ELR (cell line): ENCODE measurements at regions not wholly inside any gene's neighbourhood (a gene's known extent, or its start where the extent isn't known, plus 50 kb on each side); places are given as distances from the start of the nearest gene placed in this dataset.
"Not testable (repeated sequence)": the region's sequence is repeated elsewhere in the genome, so short reads cannot be mapped to it uniquely, and the experiment has no call there.

ENCODE experiments used
- DNase-seq: peaks from one replicate; pipeline ENCODE4 v3.0.0-alpha.2; 2015; ENCODE audit warnings: low read depth

- DNase-seq = not testable (repeated sequence)
Measured at GRCh38 chr20:5452691-5453090, 135.9 kb upstream of the PROKR2 start.

- DNase-seq = not testable (repeated sequence)
Measured at GRCh38 chr20:5452286-5452685, 135.5 kb upstream of the PROKR2 start.

GRCh38 chr20:5451643-5452210, 135.0 kb upstream of the PROKR2 start:
- no peak for DNase-seq

GRCh38 chr20:5448449-5449118, 131.8 kb upstream of the PROKR2 start:
- peak; percentile 55 for DNase-seq

DNA sequence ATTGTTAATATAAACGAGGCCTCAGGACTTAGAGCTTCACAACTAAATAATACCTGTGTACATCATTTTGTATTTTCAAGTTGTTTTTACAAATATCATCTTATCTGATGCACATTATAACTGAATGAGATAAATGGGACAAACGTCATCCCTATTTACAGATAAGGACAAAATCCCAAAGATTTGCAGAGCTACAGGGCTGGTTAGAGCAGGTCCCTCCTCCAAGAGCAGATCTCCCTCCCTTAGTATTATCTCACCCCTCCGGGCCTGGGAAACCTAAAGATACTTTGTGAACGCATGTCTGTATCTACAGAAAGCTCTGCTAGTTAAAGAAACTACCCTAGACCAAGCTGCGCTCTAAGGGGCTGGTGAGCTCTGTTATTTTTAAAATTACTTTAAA, 130.4 kb upstream of the PROKR2 start:
- no peak for DNase-seq

- no peak for DNase-seq
Measured at GRCh38 chr20:5445611-5446010, 128.9 kb upstream of the PROKR2 start.

DNA sequence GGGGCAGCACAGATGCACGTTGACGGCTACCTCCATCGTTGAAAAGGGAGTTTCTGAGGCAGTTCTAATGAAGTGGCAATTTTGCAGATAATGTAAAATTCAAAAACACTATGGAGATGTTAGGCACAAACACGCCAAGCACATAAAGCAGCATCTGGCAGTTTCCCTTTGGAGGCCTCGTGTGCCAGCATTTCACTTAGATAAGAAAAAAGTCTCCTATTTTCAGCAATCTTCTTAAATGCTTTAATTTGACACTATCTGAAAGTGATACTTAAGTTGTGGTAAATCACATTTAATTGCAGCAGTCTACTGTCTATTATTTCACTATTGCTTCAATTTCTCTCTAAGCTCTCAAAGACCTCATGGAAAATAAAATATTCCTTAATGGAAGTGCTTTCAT, 125.3 kb upstream of the PROKR2 start:
- no peak for DNase-seq

DNA sequence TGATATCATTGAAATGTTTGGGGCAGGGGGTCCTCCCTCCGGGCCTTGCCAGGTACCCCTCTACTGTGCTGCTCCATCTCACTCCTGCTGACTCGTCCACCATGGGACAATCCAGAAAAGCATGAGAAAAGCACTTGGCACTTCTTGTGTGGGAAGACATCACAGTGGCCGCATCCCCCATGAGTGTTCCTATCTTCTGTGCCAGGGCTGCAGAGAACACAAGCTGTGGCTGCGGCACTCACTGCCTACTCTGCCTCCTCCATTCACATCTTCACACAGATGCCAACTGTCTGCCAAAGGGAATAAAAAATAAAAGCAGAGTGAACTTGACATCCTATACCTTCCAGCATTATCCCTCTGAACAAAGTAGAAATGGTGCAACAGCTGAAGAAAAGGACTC, 117.4 kb upstream of the PROKR2 start:
- DNase-seq = no peak

DNA sequence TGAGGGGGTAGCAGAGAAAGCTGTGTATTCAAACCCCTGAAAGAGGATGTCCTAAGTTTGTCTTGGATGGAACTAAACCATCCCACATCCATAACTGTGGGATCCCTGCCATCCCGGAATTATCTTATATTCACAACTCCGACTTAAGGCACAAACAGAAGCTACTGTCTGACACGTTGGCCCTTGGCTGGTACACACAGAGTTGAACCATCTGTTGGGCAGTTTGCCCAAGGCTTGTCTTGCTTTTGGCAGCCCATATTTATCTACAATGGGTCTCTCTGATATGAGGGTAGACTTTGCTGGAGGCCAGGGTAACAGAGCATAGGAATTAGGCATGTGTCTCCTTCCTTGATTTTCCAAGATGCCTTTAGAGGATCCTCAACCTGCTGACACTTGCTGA, 116.6 kb upstream of the PROKR2 start:
- no peak for DNase-seq

GRCh38 chr20:5432030-5432429, 115.3 kb upstream of the PROKR2 start:
- no peak for DNase-seq

- DNase-seq = no peak
Measured at GRCh38 chr20:5430670-5431069, 113.9 kb upstream of the PROKR2 start.

DNA sequence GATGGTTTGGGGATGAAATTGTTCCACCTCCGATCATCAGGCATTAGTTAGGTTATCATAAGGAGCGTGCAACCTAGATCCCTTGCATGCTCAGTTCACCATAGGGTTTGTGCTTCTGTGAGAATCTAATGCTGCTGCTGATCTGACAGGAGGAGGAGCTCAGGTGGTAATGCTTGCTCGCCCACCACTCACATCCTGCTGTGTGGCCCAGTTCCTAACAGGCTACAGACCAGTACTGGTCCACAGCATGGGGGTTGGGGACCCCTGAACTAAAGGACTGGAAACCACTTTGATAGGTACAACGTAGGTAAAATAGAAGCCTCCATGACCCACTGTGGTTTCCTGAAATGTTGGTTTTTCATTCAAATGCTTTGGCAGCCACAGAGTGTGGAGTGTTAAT, 109.3 kb upstream of the PROKR2 start:
- DNase-seq = no peak

DNA sequence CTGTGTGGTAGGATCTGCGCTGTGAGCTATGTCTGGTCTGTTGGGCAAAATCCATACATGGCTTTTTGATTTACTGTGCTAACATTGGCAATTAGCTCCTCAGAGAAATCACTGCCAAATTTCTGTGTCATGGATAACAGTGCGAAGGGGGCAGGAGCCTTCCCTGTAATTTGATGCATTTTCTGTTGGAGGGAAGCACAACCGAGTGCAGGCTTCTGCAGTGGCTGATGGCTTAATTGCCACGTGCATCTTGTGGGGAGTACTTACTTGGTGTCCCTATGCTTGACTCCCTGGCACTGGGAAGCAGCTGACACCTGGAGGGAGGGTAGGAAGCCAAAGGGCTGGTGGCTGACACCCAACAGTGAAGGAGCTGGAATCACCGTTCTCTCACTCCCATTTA, 99.3 kb upstream of the PROKR2 start:
- DNase-seq = no peak

- no peak for DNase-seq
Measured at GRCh38 chr20:5413394-5413793, 96.6 kb upstream of the PROKR2 start.

GRCh38 chr20:5410470-5410869, 93.7 kb upstream of the PROKR2 start:
- DNase-seq = no peak

DNA sequence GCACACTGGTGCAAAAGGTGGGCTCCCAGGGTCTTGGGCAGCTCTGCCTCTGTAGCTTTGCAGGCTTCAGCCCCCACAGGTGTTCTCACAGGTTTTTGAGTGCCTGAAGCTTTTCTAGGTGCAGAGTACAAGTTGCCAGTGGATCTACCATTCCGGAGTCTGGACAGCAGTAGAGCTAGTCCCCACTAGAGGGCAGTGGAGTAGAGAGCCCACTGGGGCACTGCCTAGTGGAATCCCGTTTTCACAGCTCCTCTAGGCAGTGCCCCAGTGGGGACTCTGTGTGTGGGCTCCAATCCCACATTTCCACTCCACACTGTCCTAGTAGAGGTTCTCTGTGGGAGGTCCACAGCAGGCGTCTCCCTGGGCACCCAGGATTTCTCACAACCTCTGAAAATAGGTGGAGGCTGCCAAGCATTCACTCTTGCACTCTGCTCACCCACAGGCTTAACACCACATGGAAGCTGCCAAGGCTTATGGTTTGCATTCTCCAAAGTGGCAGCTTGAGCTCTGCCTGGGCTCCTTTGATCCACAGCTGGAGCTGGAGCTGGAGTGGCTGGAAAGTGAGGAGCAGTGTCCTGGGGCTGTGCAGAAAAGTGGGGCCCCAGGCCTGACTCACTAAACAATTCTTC, 86.3 kb upstream of the PROKR2 start:
- DNase-seq = peak; percentile 54

DNA sequence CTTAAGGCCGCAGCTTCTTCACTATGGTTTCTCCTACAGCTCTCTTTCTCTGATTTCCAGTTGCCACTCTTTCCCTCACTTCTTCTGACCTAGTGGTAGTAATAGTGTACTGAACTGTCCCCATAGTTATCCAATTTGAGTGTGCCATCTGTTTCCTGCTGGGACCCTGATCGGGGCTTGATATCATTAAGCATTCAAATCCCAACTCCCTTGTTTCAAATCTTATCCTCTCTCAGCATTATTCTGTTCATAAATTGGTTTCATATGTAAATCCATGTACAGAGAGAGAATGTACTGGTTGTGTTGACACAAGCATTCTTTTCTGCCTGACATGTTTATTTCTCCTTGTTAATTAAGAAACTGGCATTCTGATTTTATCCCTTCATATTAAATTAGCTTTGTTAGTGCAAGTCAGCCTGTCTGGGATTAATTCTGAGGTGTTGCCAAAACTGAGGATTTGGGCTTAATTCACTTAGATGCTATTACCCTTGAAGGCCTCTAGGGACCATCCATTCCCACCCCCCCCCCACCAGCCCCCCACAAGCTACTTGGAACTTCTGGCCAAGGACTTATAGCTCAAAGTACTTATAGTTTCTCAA, 84.6 kb upstream of the PROKR2 start:
- DNase-seq = no peak

DNA sequence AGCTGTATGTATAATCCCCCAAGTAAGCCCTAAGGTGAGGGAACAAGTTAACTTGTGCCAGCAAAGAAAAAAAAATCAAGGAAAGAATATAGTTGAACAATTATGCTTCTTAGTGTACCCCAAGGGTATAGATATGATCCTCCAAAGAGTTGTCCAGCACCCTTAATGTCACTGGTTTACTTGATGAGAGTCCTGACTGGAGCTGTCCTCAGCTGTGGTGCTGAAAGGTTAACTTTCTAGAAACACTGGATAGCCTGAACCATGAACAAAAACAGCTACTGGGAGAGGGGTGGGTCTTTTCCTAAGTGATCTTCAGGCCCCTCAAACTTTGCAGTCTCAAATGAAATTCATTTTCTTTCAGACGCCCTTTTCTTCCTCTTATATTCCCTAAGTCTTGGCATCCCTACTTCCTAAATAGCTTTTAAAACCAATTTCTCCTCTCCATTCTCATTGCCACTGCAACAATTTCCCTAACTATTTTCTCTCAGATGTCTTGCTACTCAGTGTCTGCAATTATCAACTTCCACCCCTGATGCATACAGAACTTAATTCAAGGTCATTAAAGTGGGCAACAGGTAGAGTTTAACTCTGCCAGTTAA, 83.5 kb upstream of the PROKR2 start:
- DNase-seq = peak; percentile 19

DNA sequence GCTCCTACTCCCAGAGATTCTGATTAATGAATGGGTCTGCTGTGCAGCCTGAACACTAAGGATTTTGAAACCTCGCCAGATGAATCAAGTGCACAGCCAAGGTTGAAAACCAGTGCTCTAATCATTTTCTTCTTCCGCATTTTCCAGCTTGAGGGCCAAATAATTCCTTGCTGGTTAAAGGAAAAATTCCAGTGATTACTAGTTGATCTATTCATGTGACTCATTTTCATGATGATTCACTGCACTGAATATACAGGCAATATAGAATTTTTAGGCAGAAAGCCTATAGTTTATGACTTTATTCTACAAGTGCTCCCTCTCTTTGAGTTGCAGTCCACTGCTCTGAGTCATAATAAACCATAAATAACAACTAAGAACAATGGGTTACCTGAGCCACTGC, 80.6 kb upstream of the PROKR2 start:
- DNase-seq = peak; percentile 49

DNA sequence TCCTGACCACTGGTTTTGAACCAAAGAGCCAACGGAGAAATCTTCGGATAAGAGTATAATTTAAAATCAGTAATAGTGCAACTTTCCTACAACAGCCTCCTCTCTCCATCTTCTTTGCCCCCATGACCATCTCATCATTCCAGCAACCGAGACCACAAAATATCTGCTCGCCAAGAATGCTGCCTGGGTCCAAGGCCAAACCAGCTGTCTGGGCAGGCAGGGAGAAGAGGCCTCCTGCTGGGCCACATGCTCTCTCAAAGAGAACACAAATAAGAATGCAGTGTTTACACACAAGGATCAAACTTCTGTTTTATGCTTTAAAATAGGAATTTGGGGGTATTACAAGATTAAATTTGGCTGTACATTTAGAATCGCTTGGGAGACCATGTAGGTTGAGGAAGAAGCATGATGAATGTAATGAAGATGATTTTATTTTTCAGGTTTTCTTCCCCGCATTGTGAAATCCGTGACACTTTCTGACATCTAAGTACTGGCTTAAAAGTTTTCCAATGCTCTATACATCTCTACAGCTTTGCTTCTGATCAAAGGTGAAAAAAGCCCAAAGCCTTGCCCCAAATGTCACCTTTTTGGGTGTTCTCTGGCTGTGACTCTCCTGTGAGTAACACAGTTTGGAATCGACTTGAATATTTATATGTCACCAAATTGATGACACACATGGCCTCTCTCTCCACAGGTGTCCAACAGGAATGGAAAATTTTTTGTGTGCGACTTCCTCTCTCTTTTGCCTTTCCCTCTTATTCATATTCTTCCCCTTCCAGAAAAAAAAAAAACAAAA, 79.4 kb upstream of the PROKR2 start:
- no peak for DNase-seq

DNA sequence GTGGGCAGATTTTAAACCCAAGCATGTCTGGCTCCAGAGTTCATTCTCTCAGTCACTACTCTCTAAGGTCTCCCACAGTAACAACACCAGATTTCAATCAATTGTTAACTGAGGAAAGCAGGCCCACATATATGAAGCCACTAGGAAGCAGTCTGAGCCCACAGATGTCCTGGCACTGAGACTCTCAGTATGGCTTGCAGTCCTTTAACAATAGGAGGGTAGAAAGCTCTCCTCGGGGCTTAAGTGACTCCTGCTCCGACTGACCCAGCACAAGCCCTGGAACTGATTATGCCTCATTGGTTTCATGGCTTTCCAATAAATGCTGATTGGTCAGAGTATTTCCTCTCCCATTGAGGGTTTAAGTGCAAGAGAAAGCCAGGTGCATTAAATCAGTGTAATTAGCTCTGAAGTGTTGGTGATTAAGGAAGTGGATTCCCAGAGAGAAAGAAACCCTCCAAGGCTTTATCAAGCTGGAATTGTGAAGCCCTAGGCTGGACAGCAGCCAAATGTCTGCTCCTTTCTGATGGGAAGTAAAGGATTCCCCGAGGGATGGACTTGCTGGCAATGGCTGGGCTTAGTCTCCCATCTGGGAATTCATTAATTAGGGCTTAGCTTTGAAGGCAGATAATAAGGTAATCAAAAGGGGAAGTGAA, 76.6 kb upstream of the PROKR2 start:
- no peak for DNase-seq

DNA sequence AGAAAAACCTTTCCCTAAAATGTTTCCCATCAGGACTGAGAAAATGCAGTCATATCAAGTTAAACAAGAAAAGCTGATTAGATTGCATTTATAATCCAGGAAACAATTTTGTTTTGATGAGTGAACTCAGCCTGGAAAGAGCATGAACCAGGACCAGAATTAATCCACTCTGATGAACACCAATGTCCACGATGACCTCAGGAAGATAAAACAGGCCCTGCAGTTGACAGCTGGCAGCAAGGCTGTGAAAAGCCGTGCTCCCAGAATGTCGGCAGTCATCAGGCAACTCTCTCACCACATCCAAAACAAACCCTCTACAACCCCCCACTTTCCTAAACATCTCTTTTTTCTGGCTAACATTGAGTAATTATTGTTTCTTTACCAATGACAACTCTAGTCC, 74.0 kb upstream of the PROKR2 start:
- no peak for DNase-seq
